HG03025 (cell line): ENCODE measurements at regions not wholly inside any gene's neighbourhood (a gene's known extent, or its start where the extent isn't known, plus 50 kb on each side); places are given as distances from the start of the nearest gene placed in this dataset.

Experiments
- ATAC-seq: cut with Tn5 transposase; IDR thresholded peaks from one replicate; pipeline ENCODE4 v1.9.1; 2021; ENCODE audit warnings: mild to moderate bottlenecking, moderate library complexity; ENCODE audit not compliant: unreplicated experiment, low FRiP score

DNA sequence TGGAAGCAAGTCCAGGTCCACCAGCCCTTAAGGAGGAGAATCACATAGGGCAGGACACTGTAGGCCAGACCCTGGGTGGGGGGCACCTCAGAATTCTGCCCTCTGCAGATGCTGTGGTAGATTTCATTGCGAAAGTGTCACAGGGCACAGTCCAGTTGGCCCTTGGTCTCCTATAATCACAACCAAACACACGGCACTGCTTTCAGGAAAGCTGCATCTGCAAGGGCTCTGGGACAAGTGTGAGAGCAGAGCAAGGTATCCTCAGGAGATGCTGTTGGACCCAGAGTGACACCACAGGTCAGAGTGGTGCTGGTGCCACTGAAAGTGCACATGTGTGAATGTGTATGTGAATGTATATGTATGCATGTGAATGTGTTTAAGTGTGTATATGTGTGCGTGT is 88.6 kb upstream of the MBNL2 start:
- ATAC-seq, result no peak

- ATAC-seq, result no peak
Measured at GRCh38 chr13:97133955-97134354, 88.2 kb upstream of the MBNL2 start.

GRCh38 chr13:97134364-97135095 is 87.6 kb upstream of the MBNL2 start:
- no peak for ATAC-seq

DNA sequence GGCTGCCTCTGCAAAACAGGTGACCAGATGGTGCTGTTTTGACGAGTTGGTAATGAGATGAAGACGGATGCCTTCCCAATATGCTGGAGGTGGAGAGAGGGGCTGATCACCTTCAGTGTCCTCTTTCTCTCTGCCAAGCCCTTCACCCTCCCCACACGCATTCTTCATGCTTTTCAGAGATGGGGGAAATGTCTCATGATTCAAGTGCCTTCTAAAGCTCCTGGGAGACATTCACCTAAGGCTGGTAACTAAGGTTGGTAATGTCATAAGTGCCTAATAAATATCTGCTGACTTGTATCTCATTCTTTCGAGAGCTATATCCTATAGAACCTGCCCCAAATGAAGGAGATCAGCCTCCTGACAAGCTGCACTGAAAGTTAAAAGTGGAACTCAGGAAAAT is 86.2 kb upstream of the MBNL2 start:
- no peak for ATAC-seq

DNA sequence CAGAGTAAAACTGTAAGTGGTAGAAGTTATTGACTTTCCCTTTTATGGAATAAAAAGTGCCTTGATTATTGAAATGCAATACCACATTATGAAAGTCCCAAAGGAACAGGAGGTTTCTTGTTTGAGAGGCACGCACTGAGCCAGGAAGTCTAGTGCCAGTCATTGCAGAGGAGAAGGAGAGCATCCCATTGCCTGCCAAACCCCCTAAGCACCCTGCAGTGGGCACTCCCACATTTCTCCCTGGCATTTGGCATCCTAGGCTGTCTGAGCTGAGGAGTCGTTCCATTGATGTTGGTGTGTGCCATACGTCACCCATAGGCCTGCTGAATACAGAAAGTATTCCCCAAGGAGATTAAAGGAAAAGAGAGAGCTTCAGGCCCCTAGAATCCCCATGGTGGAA is 85.7 kb upstream of the MBNL2 start:
- ATAC-seq, result no peak

GRCh38 chr13:97139691-97140090 is 82.4 kb upstream of the MBNL2 start:
- no peak for ATAC-seq

DNA sequence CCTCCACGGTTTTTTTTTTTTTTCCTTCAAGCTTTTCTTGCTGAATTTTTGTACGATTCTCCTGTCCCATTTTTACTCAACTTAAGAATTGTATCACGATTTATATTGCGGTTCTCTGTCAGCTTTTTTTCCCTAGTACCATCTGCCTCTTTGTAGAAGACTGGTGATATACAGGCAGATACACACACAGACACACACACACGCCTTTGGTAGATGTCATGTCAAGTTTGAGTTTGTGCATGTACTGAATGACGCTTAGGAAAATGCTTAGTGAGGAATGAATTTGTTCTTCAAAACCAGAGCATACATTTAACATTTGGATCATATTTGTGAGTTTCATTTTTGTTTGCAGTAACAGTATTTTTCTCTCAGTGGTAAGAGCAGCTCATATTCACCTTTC is 82.0 kb upstream of the MBNL2 start:
- no peak for ATAC-seq

DNA sequence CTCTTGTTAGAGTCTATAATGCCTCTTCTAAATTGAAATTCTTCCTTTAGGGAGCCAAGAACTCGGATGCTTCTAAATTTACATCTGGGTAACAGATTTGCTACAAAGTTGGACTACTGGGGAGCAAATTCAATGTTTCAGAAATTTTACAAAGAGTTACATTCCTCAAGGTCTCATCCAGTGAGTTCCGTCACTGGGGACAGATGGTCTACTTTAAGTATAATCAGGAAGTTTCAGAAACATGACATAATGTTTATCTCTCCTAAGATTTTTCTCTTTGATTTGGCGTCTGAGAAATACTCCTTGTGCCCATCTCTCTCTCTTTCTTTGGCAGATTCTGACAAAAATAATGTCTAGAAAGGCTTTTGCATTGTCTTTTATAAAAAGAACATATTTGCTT is 81.5 kb upstream of the MBNL2 start:
- no peak for ATAC-seq

- ATAC-seq, result no peak
Measured at GRCh38 chr13:97141097-97141496, 81.0 kb upstream of the MBNL2 start.

DNA sequence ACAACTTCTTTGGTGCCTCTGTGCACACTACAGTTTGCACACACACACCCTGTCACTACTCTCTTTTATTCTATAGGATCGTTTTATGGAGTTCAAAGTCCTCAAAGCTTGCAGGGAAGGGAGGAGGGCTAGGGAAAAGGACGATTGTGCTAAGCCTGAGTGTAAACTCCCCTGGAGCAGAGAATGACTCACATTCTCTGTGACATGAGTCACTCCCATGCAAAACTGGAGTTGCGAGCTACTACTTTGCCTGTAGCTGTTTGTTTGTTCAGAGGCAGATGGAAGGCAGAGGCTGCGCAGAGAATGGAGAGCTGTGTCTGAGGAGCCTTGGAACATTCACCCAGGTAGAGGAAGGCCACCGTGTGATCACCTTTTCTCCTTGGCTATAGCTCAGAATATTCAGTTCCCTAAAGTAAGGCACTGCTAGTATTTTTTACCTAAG is 80.5 kb upstream of the MBNL2 start:
- ATAC-seq, result peak; percentile 72

DNA sequence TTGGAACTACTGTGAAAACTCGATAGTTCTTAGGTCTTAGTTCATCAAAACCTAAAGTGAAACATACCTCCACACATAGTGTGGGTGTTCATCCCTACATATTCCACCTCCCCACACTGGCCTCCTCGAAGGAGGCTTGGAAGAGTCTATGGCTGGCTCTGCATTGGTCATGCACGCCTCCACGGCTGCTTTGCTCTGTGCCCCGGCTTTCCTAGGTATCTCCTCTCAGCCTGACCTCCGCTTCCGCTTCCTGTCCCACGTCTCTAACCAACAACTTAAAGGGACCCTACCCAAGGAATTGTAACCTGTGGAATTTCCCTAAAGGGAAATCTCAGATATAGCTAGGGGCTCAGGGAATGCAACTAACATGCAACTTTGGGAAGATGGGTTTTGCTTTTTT is 79.7 kb upstream of the MBNL2 start:
- no peak for ATAC-seq

DNA sequence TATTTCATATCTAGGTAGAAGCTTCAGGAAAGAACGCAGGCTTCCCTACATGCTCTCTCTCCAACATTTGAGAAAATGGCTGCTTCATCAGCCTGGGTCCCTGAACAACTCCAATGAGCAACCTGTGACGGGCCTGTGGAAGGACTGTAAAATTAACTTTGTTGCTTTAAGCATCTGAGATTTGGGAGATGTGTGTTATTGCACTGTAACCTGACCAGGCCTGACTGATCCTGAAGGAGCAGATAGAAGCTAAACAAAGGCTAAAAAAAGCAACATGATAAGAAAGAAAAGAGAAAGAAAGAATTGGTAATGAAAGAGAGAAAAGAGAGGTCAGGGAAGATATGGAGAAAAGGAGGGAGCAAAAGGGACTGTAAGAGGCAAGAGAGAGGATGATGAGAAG is 77.1 kb upstream of the MBNL2 start:
- ATAC-seq, result no peak

DNA sequence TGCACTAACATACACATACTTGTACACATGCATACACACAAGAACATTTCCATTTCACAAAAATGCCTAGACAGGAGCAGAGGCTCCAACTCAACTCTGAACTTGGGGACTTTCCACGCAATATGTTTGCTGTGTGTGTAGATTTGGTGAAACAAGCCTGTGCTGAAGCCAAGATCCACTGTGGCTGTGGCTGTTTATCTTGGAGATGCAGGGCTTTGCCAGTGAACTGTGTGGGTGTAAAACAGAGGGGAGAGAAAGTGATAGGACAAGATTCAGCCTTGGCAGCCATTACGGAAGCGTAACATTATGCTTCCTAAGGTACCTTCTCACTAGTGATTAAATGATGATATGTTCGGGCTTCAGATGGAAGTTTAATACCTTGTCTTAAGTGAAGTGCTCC is 73.2 kb upstream of the MBNL2 start:
- no peak for ATAC-seq

- no peak for ATAC-seq
Measured at GRCh38 chr13:97160421-97160820, 61.7 kb upstream of the MBNL2 start.

GRCh38 chr13:97161582-97162231 is 60.4 kb upstream of the MBNL2 start:
- ATAC-seq, result no peak

DNA sequence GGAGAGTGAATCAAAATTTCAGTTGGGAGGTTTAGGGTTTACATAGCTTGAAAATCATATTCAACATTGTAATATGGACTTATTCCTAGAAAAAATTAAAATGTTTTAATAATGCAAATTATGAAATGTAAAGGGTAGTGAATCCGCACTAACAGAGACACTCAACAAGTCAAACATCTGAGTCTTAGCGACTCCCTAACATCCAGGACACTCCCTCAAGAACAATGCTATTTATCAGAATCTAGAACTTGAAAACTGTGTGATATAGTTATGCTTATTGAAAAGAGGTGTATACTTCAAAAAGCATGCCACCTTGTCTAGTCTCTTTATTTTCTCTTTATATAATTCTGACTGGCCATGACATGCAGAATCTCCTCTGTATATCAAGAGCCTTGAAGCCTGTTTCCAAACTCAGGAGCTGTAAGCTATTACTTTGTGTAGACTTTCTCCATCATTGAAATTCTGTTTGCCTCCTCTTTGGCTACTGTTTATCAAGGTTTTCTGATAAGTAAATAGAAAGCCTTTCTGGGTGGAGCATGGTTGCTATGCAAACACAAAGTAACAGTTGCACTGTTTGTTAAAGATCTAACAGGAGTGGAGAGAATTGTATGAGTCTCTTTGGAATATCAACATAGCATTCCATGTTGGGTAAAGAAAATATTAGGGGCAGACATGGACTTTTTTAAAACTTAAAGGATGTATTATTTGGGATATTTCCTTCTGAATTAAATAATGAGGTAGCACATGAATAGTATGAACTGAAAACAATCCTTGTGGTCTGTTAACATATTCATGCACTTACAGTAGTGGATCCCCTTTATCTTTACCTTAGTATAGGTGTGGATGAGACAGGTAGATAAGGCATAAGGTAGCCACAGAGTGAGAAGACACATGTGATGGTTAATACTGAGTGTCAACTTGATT is 56.4 kb upstream of the MBNL2 start:
- ATAC-seq, result no peak

DNA sequence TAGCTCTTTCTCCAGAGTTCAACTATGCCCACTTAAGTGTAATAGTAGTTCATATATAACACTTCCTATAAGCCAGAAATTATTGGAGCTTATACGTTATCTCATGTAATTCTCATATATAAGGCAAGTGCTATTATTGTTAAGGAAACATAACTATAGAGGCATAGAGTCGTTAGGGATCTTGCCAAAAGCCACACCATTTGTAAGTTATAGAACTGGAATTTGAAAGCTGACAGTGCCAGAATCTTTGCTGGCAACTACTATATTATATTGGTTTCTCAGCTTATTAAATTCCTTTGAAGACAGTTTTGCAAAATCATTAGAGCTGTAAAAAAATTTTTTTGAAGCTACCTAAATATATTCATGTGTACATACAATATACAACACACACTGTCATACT is 51.0 kb upstream of the MBNL2 start:
- no peak for ATAC-seq
